HG03097 (cell line): ENCODE measurements at regions not wholly inside any gene's neighbourhood (a gene's known extent, or its start where the extent isn't known, plus 50 kb on each side); places are given as distances from the start of the nearest gene placed in this dataset.
"Not testable (repeated sequence)": the region's sequence is repeated elsewhere in the genome, so short reads cannot be mapped to it uniquely, and the experiment has no call there.

Experiments used
- ATAC-seq: cut with Tn5 transposase; IDR thresholded peaks from one replicate; pipeline ENCODE4 v1.9.1; 2021; ENCODE audit not compliant: unreplicated experiment, low FRiP score

DNA sequence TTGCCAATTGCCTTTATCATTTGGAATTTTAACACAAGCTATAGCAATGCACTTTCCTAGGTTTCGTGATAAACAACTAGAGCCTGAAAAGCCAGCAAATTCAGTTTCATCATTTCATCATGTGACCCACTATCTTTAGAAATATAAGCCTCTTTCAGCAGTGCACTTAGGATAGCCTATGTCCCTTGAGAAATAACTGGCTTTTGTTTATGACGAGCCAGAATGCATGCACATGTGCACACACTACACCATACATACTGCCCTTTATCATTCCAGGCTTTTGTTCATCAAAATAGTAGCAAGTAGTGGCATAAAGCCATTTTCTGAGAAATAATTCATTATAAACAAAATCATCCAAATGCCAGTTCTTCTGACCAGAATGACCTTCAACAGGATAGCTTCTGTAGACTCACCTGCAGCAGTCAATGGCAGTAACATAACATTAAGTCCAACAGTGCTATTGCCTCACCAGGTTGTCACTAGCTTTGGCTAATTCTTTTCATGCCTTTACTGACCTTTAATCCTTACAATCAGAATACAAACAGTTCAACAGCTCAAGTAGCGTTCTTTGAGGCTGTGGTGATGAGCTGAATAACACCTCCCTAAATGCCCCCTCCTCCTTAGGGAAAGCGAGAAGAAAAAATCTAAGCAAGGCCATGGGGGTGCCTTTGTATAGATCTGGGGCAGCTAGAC lies 132.3 kb upstream of the SMARCA2 start:
- ATAC-seq: no peak

DNA sequence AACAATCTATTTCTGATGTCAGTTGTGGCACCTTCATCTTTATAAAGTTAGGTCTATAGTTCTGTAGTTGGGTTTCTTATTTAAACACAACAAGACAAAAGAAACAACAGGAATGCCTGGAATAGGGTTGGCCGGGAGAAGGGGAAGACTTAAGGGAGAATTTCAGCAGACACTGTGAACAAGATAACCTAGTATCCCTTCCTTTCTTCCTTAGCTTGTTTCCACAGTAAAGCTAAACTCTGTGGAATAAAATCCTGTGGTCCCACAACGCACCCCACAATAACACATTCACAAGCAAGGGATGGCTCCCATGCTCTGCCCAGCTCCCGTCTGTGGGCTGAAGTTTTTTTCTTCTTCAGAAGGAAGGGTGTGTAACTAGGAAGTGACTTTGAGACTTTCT lies 124.9 kb upstream of the SMARCA2 start:
- ATAC-seq: no peak

DNA sequence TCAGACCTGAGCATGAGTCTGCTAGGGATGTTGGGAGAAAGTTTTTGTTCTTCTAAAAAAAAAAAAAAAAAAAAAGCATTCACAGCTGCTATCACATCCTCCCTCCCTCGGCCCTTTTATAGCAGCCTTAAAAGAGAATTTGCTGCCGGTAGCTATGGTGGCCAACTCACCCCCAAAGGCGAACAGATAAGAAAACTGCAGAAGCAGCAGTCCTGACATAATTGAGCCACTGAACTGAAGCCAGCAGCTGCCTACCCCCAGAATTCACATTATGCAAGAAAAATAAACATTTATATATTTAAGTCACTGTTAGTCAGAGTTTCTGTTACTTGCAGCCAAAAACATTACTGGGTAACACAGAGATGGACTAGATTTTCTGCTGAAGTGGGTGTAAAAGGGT lies 124.3 kb upstream of the SMARCA2 start:
- no peak for ATAC-seq

DNA sequence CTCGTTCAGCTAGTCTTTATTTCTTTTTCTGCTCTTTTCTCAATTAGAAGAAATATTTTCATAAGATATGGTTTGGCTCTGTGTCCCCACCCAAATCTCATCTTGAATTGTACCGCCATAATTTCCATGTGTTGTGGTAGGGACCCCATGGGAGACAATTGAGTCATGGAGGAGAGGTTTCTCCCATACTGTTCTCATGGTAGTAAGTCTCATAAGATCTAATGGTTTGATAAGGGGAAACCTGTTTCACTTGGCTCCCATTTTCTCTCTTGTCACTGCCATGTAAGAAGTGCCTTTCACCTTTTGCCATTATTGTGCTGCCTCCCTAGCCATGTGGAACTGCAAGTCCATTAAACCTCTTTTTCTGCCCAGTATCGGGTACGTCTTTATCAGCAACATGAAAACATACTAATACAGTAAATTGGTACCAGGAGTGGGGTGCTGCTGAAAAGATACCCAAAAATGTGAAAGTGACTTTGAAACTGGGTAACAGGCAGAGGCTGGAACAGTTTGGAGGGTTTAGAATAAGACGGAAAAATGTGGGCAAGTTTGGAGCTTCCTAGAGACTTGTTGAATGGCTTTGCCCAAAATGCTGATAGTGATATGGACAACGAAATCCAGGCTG lies 112.0 kb upstream of the SMARCA2 start:
- ATAC-seq: not testable (repeated sequence)

DNA sequence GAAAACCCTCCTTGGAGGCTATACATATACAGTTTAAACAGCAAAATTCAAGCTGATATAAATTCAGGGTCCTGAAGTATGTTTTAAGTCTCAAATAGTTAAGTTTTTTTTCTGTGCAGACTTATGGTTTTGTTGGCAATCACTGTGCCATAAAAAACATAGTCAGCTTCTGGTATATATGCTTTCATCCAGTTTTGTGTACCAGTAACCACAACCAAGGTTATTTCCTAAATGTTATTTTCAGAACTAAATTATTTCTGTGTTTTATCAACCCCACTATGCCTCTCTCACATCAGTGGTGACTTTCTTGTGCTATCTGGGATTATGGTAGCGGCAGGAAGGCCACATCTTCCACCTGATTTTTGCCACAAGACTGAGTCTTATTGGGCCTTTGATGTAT lies 107.7 kb upstream of the SMARCA2 start:
- ATAC-seq: no peak

DNA sequence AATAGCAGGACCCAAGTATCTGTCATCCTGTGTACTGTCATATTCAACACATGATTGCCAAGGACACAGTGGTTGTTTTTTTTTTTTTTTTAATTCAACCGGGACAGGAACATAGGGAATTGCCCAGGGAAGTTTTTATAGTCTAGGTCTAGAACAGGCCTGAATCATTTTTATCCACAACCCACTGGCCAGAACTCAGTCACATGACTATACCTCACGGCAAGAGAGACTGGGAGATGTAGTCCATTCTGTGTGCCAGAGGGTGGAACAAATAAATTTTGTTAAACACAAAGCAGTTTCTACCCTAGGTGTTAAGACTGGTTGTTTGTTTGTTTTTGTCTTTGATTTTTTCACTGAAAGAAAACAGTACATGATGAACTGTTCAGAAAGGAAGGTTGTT lies 105.8 kb upstream of the SMARCA2 start:
- ATAC-seq: no peak

DNA sequence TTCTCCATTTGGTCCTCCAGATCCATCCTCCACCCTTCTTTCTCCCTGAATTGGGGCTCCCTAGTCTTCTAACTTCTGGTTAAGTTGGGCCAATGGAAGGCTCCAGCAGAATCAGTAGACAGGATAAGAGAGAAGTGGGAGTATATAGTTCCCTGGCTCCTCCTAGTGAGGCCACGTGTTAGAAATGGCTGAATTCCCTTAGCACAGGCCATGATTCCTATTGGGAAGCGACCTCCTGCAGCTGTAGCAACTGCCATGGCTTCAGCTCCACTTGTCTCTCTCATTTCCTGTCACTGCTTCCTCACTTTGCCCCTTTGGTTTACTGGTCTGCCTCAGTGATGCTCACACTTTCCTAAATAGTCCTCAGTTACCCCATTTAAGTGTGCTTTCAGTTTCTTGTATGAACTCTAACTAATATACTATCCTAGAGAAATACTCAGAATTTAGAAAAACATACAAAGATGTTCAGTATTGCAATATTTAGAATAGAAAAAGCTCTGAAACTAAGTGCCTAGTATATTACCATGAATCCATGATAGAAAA lies 104.8 kb upstream of the SMARCA2 start:
- ATAC-seq: no peak

DNA sequence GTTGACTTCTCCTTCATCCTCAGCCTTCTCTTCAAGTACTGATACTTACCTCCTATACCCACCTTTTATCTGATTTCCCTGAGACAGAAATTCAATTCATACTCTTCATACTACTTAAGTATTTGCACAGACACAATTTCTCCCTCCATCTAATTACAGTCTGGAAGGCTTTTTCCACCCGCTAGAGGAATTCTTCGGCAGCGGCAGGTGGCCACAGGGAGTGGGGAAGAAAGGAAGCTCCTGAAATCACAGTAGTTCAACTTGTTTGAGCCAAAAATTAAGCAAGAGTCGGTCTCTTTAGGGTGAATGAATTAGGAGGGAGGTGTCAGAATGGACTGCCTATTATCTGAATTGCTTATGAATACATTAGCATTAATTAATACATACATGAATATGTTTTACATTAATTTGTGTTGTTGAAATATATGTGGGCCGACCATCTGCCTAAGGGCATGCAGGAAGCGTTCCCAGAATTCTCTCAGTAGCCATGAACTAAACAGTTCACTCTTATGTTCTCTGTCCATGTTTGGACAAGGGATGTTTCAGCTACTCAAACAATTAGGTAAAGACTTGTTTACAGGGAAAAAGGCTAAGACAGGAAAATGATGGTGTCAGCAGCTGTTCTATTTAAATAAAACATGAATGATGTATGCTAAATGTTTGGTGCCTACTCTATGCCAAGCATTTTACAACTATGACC lies 101.4 kb upstream of the SMARCA2 start:
- no peak for ATAC-seq

DNA sequence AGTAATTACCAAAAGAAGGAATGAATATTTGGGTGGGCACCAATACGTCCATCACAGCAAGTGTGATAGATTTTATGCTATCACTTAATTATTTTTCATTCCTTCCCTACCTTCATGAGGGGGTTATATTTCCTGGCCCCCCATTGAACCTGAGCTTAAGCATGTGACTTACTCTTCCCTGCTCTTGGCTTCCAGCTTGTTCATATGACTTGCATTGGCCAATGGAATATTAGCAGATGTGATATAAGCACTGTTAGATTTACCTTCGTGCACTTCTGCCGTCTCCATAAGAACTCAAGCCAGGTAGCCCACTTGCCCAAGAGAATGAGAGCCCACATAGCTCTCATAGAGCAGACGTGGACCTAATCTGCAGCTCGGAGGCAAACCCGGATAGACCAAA lies 99.1 kb upstream of the SMARCA2 start:
- ATAC-seq: no peak

DNA sequence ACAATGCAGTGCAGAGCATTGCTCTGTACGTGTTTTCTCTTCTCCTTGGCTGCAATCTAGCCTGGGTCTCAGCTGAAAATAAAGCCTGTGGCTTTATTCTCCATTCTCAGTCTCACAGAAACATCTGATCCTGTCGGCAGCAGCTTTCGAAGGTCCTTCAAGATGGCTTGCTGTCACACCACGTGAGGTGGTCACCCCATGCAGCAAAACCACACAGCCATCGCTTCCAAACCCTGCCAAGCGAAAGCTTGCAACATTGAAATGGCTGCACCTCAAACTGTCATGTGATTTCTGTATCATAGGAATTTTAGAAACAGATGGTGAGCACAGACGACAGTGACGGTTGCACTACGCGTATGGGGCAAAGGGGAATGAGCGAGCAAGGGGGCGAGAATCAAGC lies 98.5 kb upstream of the SMARCA2 start:
- no peak for ATAC-seq

DNA sequence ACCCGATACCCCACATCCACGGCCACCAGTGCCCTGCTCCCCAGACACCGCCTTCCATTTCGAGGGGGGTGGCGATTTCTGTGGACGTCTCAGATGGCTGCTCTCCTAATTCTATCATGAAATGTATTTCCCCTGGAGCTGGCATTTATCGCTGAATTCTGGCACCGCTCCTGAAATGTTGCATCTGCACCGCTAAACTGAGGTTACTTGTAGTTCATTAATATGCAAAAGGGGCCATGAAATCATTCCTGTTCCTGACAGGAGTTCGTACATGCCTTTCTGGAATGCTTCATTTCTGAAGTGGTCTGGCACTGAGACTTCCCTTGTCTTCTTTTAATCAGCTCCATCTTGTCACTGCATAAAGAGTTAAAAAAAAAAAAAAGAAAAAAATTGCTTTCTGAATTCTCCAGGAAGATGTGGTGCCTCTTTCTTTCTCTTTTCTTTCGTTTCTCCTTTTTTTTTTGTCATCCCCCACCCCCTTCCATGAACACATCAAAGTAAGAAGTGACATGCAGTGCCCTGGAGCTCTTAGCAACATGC lies 97.7 kb upstream of the SMARCA2 start:
- ATAC-seq: no peak

DNA sequence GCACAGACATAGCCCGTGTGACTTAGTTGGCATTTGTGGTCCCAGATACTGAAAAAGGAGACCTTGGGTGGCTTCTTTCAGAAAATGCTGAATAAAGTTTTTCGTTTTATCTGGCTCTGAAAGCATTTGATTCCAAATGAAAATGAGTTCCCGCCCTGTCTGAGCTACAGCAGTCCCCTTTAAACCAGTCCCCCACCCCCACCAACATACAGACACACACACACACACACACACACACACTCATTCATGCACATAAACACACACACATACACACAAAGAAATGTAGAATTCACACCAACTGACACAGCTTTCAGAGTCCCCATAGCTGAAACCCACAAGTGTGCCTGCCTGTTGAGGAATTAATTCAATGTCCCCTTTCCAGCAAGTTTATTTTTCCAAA lies 97.0 kb upstream of the SMARCA2 start:
- ATAC-seq: no peak

DNA sequence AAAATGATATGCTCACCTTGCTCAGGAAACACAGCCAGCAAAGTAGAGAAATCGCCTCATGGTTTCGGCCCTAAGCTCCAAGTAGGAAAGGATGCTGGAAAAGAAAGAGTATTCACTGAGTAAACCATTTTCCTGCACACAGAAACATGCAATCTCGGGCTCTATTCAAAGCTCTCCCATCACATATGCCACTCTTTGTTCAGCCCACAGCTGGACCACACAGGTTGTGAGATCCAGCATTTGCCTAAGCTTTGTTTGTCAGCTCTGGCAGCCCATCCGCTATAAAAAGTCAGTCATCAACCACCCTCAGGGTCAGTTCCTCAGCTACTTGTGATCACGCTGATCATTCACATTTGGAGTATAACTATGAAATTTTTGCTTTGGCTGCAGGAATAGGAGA lies 96.5 kb upstream of the SMARCA2 start:
- ATAC-seq: no peak

DNA sequence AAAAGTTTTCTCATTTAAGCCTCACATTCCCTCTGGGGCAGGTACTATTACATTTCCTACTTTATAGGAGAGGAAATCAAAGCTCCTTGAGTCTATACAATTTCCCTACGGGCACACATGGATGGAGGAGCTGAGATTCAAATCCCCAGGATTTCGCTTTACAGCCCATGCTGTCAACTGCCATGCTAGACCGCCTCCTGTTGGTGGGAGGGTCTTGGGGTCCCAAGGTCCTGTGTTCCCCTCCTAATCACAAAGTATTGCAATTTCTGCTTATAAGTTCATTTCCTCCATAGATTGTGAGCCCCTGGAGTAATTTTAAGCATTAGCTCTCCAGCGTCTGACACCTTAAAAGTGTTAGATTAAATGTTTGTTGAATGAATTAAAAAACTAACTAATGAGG lies 95.9 kb upstream of the SMARCA2 start:
- no peak for ATAC-seq

DNA sequence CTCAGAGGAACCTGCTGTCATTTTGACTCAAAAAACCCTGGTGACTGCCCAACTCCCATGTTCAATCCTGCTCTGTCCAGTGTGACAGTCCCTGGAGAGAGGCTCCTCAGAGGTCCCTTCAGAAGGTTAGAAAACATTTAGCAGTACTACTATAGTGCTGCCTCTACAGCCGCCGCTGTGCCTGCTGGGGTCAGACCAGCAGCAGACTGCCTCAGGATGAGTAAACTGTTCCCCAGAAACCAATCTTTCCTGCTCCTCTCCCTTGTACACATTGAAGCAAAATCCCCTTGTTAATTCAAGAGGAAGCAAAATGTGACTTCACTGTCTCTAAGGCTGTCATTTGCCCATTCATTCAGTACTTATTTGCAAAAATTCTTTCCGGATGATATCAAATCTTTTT lies 94.8 kb upstream of the SMARCA2 start:
- no peak for ATAC-seq

DNA sequence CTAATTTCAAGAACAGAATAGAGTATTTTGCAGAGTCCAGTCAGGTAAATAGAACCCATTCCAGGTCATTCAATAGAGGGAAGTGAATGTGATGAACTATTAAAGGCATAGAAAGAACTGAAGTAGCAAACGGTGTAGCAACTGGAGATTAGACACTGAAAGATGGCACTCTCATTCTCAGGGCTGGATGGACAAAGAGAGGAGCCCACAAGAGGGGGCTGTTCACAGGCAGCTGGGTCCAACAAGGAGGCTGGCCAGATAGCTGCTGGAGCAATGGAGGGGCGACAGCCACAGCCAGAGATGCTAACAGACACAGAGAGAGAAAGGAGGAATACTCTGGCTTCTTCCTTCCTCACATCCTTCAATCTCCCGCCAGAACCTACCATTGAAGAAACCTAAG lies 93.1 kb upstream of the SMARCA2 start:
- ATAC-seq: no peak

DNA sequence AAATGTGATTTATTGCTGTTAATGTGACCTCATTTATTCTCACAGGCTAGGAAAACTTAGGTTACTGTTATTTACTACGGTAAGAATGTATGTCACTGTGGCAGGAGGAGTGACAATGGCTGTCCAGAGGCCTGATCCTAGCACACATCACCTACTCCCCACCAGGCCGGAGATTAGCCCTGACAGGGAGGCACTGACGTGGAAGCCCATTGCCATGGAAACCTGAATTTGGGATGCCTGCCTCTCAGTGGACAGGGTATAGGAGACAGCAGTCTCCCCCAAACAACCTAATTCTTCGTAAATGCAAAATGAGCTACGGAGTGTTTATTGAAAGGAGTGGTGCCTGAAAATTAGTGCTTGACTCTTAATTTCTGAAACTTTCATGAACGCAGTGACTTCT lies 87.6 kb upstream of the SMARCA2 start:
- ATAC-seq: no peak

DNA sequence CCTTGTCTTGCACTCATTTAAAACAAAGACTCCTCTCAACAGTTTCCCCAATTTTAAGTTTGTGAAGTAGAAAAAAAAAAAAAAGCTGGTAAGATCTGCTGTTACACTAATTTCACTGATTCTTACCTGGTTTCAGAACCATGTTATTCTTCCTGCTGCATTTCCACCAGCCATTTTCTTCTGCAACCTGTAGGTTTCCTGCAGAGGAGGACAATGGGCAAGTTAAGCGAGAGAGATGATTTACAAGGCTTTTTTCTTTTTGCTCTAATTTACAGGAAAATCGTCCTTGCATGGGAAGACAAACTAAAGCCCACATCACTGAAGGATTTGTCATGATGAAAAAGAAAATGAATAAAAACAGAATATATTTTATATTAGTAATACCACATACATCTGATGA lies 86.0 kb upstream of the SMARCA2 start:
- no peak for ATAC-seq

DNA sequence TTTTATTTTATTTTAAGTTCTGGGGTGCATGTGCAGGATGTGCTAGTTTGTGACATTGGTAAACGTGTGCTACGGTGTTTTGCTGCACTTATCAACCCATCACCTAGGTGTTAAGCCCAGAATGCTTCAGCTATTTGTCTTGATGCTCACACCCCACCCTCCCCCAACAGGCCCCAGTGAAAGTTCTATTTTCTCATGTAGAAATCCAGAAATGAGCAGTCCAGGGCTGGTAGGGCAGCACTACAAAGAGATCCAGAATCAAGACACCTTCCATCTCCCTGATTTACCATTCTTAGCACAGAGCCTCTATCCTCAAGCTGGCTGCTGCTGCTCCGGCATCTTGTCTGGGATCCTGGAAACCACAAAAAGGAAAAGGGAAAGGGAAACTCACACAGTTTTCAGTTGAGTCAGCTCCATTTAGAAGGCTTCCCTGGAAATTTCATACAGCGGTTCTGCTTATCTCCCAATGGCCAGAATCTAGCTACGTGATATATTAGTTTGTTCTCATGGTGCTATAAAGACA lies 85.4 kb upstream of the SMARCA2 start:
- peak; percentile 50 for ATAC-seq

DNA sequence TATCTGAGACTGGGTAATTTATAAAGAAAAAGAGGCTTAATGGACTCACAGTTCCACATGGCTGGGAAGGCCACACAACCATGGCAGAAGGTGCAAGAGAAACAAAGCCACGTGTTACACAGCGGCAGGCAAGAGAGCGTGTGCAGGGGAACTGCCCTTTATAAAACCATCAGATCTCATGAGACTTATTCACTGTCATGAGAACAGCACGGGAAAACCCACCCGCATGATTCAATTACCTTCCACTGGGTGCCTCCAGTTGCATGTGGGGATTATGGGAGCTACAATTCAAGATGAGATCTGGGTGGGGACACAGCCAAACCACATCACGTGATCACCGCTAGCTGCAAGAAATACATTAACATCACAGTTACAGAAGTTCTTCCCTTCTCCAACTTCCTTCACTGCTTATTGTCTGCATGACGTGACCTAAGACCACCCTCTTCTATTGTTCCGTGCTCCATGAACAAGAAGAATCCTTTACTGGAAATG lies 84.9 kb upstream of the SMARCA2 start:
- ATAC-seq: peak; percentile 43

DNA sequence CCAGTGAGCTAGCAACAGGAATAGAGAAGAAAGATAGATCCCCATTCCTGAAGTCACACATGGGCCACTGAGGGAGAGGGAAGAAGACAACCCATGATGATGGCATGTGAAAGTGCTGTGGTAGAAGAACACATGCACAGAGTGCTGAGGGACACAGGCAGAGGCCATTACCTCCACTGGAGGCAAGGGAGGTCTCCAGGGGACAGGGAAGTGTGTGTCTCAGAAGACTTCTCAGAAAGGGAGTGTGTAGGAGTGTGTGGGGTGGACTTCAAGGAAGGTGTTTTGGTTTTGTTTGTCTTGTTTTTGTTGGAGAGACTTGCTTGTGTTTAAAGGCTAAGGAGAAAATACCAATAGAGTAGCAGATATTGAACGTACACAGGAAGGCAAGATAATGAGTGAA lies 77.0 kb upstream of the SMARCA2 start:
- ATAC-seq: no peak
